Activated CD4-positive, alpha-beta T cell treated with anti-CD3 and anti-CD28 coated beads, Interleukin-10, Interleukin-2, amounts not matched to agents 100 ng/mL and 50 ng/mL, durations not matched to agents 16 hours and 8 hours (primary cell): ENCODE measurements at regions not wholly inside any gene's neighbourhood (a gene's known extent, or its start where the extent isn't known, plus 50 kb on each side); places are given as distances from the start of the nearest gene placed in this dataset.

ENCODE experiments used
- DNase-seq: peaks from one replicate; pipeline ENCODE4 v3.0.0-alpha.2; 2020

- no peak for DNase-seq
Observed at GRCh38 chr2:117684919-117685318, 129.6 kb upstream of the DDX18 start.

GRCh38 chr2:117686699-117687098, 127.8 kb upstream of the DDX18 start:
- DNase-seq: no peak

GRCh38 chr2:117691595-117691994, 122.9 kb upstream of the DDX18 start:
- DNase-seq: no peak

- DNase-seq: no peak
Observed at GRCh38 chr2:117692001-117692763, 122.3 kb upstream of the DDX18 start.

- DNase-seq: no peak
Observed at GRCh38 chr2:117693154-117693553, 121.3 kb upstream of the DDX18 start.

GRCh38 chr2:117693651-117694050, 120.8 kb upstream of the DDX18 start:
- no peak for DNase-seq

- no peak for DNase-seq
Observed at GRCh38 chr2:117698287-117698686, 116.2 kb upstream of the DDX18 start.

GRCh38 chr2:117698819-117699218, 115.7 kb upstream of the DDX18 start:
- DNase-seq: no peak

- DNase-seq: no peak
Observed at GRCh38 chr2:117700471-117700870, 114.0 kb upstream of the DDX18 start.

GRCh38 chr2:117701365-117701764, 113.1 kb upstream of the DDX18 start:
- DNase-seq: no peak

GRCh38 chr2:117702098-117702497, 112.4 kb upstream of the DDX18 start:
- no peak for DNase-seq

- no peak for DNase-seq
Observed at GRCh38 chr2:117703858-117704257, 110.6 kb upstream of the DDX18 start.

- DNase-seq: no peak
Observed at GRCh38 chr2:117704818-117705217, 109.7 kb upstream of the DDX18 start.

- no peak for DNase-seq
Observed at GRCh38 chr2:117707874-117708273, 106.6 kb upstream of the DDX18 start.

GRCh38 chr2:117712684-117713083, 101.8 kb upstream of the DDX18 start:
- DNase-seq: no peak

- no peak for DNase-seq
Observed at GRCh38 chr2:117714110-117714509, 100.4 kb upstream of the DDX18 start.

- DNase-seq: no peak
Observed at GRCh38 chr2:117714745-117715417, 99.6 kb upstream of the DDX18 start.

- DNase-seq: no peak
Observed at GRCh38 chr2:117716505-117716904, 98.0 kb upstream of the DDX18 start.

- DNase-seq: no peak
Observed at GRCh38 chr2:117717072-117717471, 97.4 kb upstream of the DDX18 start.

GRCh38 chr2:117718048-117718447, 96.4 kb upstream of the DDX18 start:
- no peak for DNase-seq

- DNase-seq: no peak
Observed at GRCh38 chr2:117720765-117721164, 93.7 kb upstream of the DDX18 start.

GRCh38 chr2:117723483-117723882, 91.0 kb upstream of the DDX18 start:
- DNase-seq: no peak

- DNase-seq: no peak
Observed at GRCh38 chr2:117723888-117724434, 90.5 kb upstream of the DDX18 start.

GRCh38 chr2:117726747-117727146, 87.7 kb upstream of the DDX18 start:
- no peak for DNase-seq
